ENCODE measurements at regions not wholly inside any gene's neighbourhood (a gene's known extent, or its start where the extent isn't known, plus 50 kb on each side); places are given as distances from the start of the nearest gene placed in this dataset.
"Not testable (repeated sequence)": the region's sequence is repeated elsewhere in the genome, so short reads cannot be mapped to it uniquely, and the experiment has no call there.

DNA sequence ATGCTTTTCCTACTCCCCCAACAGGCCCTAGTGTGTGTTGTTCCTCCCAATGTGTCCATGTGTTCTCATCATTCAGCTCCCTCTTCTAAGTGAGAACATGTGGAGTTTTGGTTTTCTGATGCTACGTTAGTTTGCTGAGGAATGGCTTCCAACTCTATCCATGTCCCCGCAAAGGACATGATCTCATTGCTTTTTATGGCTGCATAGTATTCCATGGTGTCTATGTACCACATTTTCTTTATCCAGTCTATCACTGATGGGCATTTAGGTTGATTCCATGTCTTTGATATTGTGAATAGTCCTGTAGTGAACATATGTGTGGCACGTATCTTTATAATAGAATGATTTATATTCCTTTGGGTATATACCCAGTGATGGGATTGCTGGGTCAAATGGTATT is 72.5 kb upstream of the CCNY start:
- intact Hi-C loops (cut with micrococcal nuclease); H3K36me3 Mint-ChIP-seq (ENCODE audit: low read depth); H3K9me3 Mint-ChIP-seq; H3K27ac Mint-ChIP-seq; H3K4me3 Mint-ChIP-seq; H3K27me3 Mint-ChIP-seq: not testable (repeated sequence)
- H3K4me1 Mint-ChIP-seq (ENCODE audit: low read depth), result peaks cover 27% of the 10 kb centered on the region

DNA sequence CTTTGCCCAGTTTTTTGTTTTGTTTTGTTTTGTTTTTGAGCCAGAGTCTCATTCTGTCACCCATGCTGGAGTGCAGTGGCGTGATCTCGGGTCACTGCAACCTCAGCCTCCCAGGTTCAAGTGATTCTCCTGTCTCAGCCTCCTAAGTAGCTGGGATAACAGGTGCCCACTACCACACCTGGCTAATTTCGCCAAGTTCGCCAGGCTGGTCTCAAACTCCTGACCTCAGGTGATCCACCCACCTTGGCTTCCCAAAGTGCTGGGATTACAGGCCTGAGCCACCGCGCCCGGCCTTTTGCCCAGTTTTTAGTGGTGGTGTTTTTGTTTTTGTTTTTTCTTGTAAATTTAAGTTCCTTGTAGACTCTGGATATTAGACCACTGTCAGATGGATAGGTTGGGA is 71.7 kb upstream of the CCNY start:
- H3K4me3 Mint-ChIP-seq; H3K27me3 Mint-ChIP-seq; H3K36me3 Mint-ChIP-seq (ENCODE audit: low read depth); intact Hi-C loops (cut with micrococcal nuclease); H3K9me3 Mint-ChIP-seq; H3K27ac Mint-ChIP-seq: not testable (repeated sequence)
- peaks cover 32% of the 10 kb centered on the region for H3K4me1 Mint-ChIP-seq (ENCODE audit: low read depth)

DNA sequence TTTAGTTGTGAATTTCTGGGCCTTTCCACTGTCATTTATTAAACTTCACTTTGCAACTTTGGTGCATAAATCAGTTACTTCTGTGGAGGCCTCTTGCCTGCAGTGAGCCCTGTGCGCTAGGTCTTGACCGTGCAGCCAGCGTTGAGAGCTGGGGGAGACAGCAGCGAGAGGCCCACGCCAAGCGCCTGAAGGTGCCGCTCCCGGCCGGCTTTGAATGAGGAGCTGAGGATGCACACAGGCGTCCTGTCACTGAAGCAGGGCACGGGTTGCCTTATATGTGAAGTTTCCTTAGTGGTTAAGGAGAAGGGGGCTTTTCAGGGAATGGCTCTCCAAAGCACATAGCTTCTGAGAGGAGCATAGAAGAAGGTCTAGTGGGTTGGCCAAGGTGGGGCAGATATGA is 70.9 kb upstream of the CCNY start:
- H3K9me3 Mint-ChIP-seq, result no peaks in the 10 kb centered on the region
- intact Hi-C loops (cut with micrococcal nuclease), result no loop called here
- H3K27ac Mint-ChIP-seq, result no peak overlapping the region
- no peaks in the 10 kb centered on the region for H3K36me3 Mint-ChIP-seq (ENCODE audit: low read depth)
- H3K4me3 Mint-ChIP-seq, result no peak overlapping the region
- peaks cover 34% of the 10 kb centered on the region for H3K4me1 Mint-ChIP-seq (ENCODE audit: low read depth)
- peaks cover 3% of the 10 kb centered on the region for H3K27me3 Mint-ChIP-seq

DNA sequence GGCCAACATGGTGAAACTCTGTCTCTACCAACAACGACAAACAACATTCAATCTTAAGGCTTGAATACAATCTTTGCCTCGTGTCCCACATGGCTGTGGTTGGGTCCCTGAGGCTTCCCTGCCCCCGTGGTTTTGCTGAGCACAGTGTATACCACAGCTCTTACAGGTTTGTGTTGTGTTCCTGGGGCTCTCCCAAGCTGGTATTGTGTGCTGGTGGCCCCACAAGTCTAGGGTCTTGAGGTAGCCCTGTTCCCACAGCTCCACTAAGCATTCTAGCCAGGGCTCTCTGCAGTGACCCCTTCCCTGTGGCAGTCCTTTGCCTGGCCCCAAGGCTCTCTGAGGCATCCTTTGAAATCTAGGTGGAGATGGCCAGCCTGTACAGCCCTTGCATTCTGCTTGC is 68.0 kb upstream of the CCNY start:
- Mint-ChIP-seq H3K9me3 (no peaks in the 10 kb centered on the region), H3K4me1 (ENCODE audit: low read depth) (peaks cover 34% of the 10 kb centered on the region), H3K4me3 (no peak overlapping the region), H3K27ac (peak overlapping the region; percentile 41), H3K27me3 (peaks cover 10% of the 10 kb centered on the region), H3K36me3 (ENCODE audit: low read depth) (no peaks in the 10 kb centered on the region)
- intact Hi-C loops (cut with micrococcal nuclease), result no loop called here

DNA sequence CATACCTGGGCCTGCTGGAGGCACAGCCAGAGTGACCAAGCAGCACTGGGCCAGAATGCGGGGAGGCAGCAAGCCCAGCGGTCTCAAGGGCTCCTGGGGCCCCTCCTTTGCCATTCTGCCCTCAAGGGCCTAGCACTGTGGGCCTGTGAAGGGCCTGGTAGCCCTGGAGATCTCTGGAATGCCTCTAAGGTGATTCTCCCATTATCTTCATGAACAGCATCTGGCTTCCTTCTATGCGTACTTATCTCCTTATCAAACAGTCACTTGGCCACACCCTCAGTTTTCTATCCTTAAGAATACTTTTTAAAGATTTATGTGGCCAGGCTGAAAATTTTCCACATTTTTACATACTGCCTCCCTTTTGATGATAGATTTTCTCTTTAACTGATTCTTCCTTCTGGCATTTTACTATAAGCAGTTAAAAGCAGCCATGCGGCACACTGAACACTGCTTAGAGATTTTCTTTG is 67.5 kb upstream of the CCNY start:
- no peaks in the 10 kb centered on the region for H3K36me3 Mint-ChIP-seq (ENCODE audit: low read depth)
- no peak overlapping the region for H3K4me3 Mint-ChIP-seq
- intact Hi-C loops (cut with micrococcal nuclease), result no loop called here
- H3K27ac Mint-ChIP-seq, result peak overlapping the region; percentile 41
- peaks cover 34% of the 10 kb centered on the region for H3K4me1 Mint-ChIP-seq (ENCODE audit: low read depth)
- peaks cover 10% of the 10 kb centered on the region for H3K27me3 Mint-ChIP-seq
- no peaks in the 10 kb centered on the region for H3K9me3 Mint-ChIP-seq

DNA sequence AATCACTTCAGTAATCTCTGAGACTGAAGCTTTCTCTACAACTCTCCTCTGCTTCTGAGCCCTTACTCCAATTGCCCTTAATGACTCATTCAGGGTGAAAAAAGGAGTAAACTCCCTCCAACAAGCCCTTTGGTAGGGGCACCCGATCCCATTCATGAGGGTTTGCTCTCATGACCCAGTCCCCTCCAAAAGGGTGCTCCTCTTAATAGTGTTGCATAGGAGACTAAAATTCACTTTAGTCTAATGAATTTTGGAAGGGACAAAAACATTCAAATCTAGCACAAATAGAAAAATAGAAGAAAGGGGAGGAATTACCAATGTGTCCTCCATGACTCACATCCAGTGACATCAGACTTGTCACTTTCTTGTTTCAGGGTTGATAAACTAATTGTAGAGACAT is 66.2 kb upstream of the CCNY start:
- Mint-ChIP-seq H3K36me3 (ENCODE audit: low read depth) (no peaks in the 10 kb centered on the region), H3K4me3 (no peak overlapping the region), H3K4me1 (ENCODE audit: low read depth) (peaks cover 34% of the 10 kb centered on the region), H3K9me3 (no peaks in the 10 kb centered on the region), H3K27me3 (peaks cover 12% of the 10 kb centered on the region), H3K27ac (no peak overlapping the region)
- intact Hi-C loops (cut with micrococcal nuclease), result no loop called here

DNA sequence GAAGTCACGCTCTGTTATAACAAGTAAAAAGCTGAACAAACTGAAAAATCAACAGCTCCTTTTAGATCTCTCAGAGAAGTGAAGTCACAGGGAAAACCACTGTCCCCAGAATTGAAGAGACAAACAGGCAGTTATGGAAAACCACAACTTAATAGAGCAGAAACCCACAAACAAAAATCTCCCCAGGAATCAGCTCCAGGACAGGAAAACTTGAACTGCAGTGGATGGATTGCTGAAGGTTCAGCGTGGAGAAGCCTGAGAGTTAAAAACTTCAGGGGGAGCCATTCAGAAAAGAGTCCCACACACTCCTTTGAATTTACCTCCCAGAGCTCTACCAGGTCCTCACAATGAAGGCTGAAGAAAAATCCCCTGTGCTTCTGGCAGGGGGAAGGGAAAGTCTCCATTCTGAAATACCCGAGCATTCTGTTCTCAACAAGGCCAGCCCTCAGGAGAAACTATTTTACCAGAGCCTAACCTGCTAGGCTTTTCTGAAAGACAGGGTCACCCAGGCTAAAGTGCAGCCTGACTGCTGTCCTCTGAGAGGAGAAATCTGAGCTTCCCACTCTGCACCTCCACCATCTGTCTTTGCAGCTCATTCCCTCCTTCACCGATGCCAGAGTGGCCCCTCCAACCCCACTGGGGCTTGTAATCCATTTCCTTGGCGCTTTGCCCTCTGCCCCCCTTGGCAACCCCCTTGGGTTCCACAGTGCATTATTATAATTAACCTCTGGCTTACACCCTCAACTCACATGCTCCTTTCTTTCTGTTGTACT is 65.0 kb upstream of the CCNY start:
- intact Hi-C loops (cut with micrococcal nuclease), result no loop called here
- Mint-ChIP-seq H3K27ac (peak overlapping the region; percentile 49), H3K4me1 (ENCODE audit: low read depth) (peaks cover 33% of the 10 kb centered on the region), H3K36me3 (ENCODE audit: low read depth) (no peaks in the 10 kb centered on the region), H3K9me3 (no peaks in the 10 kb centered on the region), H3K27me3 (peaks cover 12% of the 10 kb centered on the region), H3K4me3 (no peak overlapping the region)

DNA sequence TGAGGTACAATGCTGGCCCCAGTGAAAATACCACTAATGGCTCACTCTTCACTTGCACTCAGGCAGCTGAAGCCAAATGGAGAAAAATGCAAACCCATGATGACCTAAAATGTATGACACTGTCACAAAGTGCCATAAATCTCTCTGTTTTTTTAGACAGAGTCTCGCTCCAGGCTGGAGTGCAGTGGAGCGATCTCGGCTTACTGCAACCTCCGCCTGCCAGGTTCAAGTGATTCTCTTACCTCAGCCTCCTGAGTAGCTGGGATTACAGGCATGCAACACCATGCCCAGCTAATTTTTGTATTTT is 64.5 kb upstream of the CCNY start:
- H3K27me3 Mint-ChIP-seq, result peaks cover 12% of the 10 kb centered on the region
- H3K4me3 Mint-ChIP-seq; intact Hi-C loops (cut with micrococcal nuclease); H3K9me3 Mint-ChIP-seq; H3K36me3 Mint-ChIP-seq (ENCODE audit: low read depth): not testable (repeated sequence)
- peak overlapping the region; percentile 49 for H3K27ac Mint-ChIP-seq
- H3K4me1 Mint-ChIP-seq (ENCODE audit: low read depth), result peaks cover 27% of the 10 kb centered on the region

DNA sequence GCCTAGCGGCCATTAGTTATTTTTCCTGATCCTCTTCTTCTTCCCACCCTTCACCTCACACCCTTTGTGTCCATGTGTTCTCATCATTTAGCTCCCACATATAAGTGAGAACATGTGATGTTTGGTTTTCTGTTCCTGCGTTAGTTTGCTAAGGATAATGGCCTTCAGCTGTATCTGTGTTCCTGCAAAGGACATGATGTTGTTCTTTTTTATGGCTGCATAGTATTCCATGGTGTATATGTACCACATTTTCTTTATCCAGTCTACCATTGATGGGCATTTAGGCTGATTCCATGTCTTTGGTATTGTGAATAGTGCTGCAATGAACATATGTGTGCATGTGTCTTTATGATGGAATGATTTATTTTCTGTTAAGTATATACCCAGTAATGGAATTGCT is 63.9 kb upstream of the CCNY start:
- H3K36me3 Mint-ChIP-seq (ENCODE audit: low read depth); intact Hi-C loops (cut with micrococcal nuclease); H3K27ac Mint-ChIP-seq; H3K9me3 Mint-ChIP-seq; H3K4me3 Mint-ChIP-seq: not testable (repeated sequence)
- Mint-ChIP-seq H3K27me3 (peaks cover 12% of the 10 kb centered on the region), H3K4me1 (ENCODE audit: low read depth) (peaks cover 21% of the 10 kb centered on the region)

DNA sequence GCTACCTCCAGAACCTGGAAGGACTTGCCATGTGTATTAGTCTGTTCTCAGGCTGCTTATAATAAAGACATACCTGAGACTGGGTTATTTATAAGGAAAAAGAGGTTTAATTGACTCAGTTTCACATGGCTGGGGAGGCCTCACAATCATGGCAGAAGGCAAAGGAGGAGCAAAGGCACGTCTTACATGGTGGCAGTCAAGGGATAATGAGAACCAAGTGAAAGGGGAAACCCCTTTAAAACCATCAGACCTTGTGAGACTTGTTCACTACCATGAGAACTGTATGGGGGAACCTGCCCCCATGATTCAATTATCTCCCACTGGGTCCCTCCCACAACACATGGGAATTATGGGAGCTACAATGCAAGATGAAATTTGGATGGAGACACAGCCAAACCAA is 62.3 kb upstream of the CCNY start:
- intact Hi-C loops (cut with micrococcal nuclease); H3K9me3 Mint-ChIP-seq; H3K27ac Mint-ChIP-seq; H3K4me3 Mint-ChIP-seq; H3K36me3 Mint-ChIP-seq (ENCODE audit: low read depth): not testable (repeated sequence)
- H3K27me3 Mint-ChIP-seq, result peaks cover 12% of the 10 kb centered on the region
- peaks cover 11% of the 10 kb centered on the region for H3K4me1 Mint-ChIP-seq (ENCODE audit: low read depth)

DNA sequence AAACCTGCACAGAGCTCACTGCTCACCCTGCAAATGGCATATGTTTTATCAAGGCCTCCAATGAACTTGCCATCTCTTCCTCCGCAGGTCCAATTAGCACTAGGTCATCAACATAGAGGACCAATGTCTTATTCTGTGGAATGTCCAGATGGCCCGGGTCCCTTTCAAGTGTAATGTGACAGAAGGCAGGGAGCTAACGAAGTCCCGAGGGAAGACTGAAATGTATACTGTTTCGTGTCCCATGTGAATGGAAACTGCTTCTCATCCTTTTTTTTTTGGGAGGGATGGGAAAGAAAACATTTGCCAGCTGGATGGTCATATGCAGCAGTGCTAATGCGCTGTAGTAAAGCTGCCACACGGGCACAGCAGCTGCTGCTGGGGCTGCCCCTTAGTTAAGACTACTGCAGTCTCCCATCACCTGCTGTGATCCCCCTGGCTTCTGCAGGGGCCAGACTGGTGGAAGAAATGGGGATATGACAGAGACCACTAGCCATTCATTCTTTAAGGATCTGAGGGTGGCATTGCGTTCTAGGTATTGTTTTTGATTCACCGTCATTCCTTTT is 61.7 kb upstream of the CCNY start:
- Mint-ChIP-seq H3K4me3 (no peak overlapping the region), H3K9me3 (no peaks in the 10 kb centered on the region), H3K27me3 (peaks cover 12% of the 10 kb centered on the region), H3K4me1 (ENCODE audit: low read depth) (peaks cover 7% of the 10 kb centered on the region), H3K36me3 (ENCODE audit: low read depth) (no peaks in the 10 kb centered on the region), H3K27ac (no peak overlapping the region)
- intact Hi-C loops (cut with micrococcal nuclease), result no loop called here

DNA sequence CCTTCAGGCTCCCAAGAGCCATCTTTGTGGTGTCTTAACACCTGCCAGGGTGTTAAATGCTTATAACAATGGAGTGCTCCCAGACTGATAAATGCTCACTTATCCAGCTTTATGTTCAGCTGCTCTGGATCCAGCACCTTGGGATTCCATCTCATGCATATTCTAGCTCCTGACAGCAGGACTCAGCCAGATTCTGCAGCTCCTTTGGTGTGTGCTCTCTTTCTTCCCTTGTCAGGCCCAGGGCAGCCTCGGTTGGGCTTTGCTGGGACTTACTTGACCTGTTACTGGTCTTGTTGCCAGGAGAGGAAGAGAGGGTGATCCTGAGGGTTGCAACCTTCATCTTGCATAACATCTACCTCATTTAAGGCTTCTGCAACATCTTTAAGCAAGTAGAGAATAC is 59.4 kb upstream of the CCNY start:
- intact Hi-C loops (cut with micrococcal nuclease), result no loop called here
- peak overlapping the region; percentile 4 for H3K27ac Mint-ChIP-seq

DNA sequence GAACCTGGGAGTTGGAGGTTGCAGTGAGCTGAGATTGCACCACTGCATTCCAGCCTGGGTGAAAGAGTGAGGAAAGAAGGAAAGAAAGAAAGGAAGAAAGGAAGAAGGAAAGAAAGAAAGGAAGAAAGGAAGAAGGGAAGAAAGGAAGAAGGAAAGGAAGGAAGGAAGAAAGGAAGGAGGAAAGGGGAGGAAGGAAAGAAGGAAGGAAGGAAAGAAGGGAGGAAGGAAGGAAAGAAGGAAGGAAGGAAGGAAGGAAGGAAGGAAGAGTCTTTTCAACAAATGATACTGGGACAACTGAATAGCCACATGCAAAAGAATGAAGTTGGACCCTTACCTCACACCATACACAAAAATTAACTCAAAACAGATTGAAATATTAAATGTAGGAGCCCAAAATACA is 56.1 kb upstream of the CCNY start:
- intact Hi-C loops (cut with micrococcal nuclease); H3K9me3 Mint-ChIP-seq; H3K27ac Mint-ChIP-seq; H3K36me3 Mint-ChIP-seq (ENCODE audit: low read depth); H3K27me3 Mint-ChIP-seq; H3K4me3 Mint-ChIP-seq: not testable (repeated sequence)
- peaks cover 18% of the 10 kb centered on the region for H3K4me1 Mint-ChIP-seq (ENCODE audit: low read depth)

More for the DNA sequence above, 59.4 kb upstream of the CCNY start:
- Mint-ChIP-seq H3K4me1 (ENCODE audit: low read depth) (peaks cover 7% of the 10 kb centered on the region), H3K36me3 (ENCODE audit: low read depth) (no peaks in the 10 kb centered on the region), H3K27me3 (peaks cover 7% of the 10 kb centered on the region), H3K9me3 (peaks cover 9% of the 10 kb centered on the region), H3K4me3 (no peak overlapping the region)
